SK-N-MC (cell line): ENCODE measurements at regions not wholly inside any gene's neighbourhood (a gene's known extent, or its start where the extent isn't known, plus 50 kb on each side); places are given as distances from the start of the nearest gene placed in this dataset.
"Not testable (repeated sequence)": the region's sequence is repeated elsewhere in the genome, so short reads cannot be mapped to it uniquely, and the experiment has no call there.

Source experiments
- DNase-seq: peaks from one replicate; pipeline ENCODE4 v3.0.0-alpha.2; 2011; ENCODE audit warnings: low read depth, low spot score
- H3K27ac ChIP-seq: fragments of 200-600 bp; sonication (generic); 2 replicates; pipeline ENCODE4 v1.5.1; 2016; ENCODE audit warnings: mixed run types
- H3K36me3 ChIP-seq: fragments of 200-600 bp; sonication (generic); 2 replicates; pipeline ENCODE4 v1.6.1; 2017; ENCODE audit warnings: antibody characterized with exemption, low read length, mixed read lengths; ENCODE audit not compliant: insufficient read depth
- H3K4me3 ChIP-seq: fragments of 200-600 bp; sonication (generic); 2 replicates; pipeline ENCODE4 v1.5.1; 2016
- H3K9ac ChIP-seq: fragments of 200-600 bp; sonication (generic); 2 replicates; pipeline ENCODE4 v1.8.0; 2017; ENCODE audit warnings: mixed run types, mixed read lengths; ENCODE audit not compliant: insufficient read length
- H3K9me3 ChIP-seq: fragments of 200-600 bp; sonication (generic); 2 replicates; pipeline ENCODE4 v1.6.1; 2017; ENCODE audit warnings: low read depth, mild to moderate bottlenecking, antibody characterized with exemption, low read length, moderate library complexity, mixed read lengths
- EZH2 ChIP-seq: fragments of 200-600 bp; sonication (generic); IDR thresholded peaks from one replicate; pipeline ENCODE4 v1.6.1; 2017; ENCODE audit warnings: antibody characterized with exemption
- FOXP2 ChIP-seq: optimal IDR thresholded peaks from 2 replicates; pipeline ENCODE3; 2011; ENCODE audit warnings: mild to moderate bottlenecking, moderate library complexity; ENCODE audit not compliant: insufficient read depth; ENCODE audit errors: extremely low read length, control extremely low read depth
- POLR2AphosphoS5 ChIP-seq: IDR thresholded peaks from 2 replicates; pipeline ENCODE4 v1.6.1; 2012; ENCODE audit warnings: mild to moderate bottlenecking, low read depth, low read length, borderline replicate concordance

DNA sequence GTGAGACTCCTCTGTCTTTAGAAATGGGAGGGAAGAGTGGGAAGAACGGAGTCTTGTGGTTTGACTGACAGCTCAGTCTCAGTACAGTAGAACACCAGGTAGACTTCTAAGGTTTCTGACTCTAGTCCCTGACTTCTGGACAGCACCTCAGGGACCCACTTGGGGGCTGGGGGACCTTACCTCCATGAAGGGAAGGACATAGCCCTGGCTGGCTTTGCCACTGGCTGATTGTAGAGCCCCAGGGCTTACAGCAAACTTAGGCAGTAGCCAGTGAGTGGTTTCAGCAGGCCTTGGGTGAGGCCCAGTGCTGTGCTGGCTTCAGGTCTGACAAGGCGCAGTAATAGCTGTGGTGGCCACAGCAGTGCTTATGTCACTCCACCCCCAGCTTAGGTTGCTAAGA, 290.0 kb upstream of the PRR16 start:
- DNase-seq: no peak
- H3K36me3 ChIP-seq: no peaks in the 10 kb centered on the region
- H3K4me3 ChIP-seq: no peak overlapping the region
- TF ChIP-seq EZH2: no peak
- no peak for TF ChIP-seq FOXP2
- no peak for TF ChIP-seq POLR2AphosphoS5
- no peaks in the 10 kb centered on the region for H3K9me3 ChIP-seq
- no peak overlapping the region for H3K27ac ChIP-seq
- no peak overlapping the region for H3K9ac ChIP-seq

DNA sequence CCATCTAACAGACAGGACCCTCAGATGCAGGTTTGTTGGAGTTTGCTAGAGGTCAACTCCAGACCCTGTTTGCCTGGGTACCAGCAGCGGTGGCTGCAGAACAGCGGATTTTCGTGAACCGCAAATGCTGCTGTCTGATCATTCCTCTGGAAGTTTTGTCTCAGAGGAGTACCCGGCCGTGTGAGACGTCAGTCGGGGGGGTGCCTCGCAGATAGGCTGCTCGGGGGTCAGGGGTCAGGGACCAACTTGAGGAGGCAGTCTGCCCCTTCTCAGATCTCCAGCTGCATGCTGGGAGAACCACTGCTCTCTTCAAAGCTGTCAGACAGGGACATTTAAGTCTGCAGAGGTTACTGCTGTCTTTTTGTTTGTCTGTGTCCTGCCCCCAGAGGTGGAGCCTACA, 282.9 kb upstream of the PRR16 start:
- H3K36me3 ChIP-seq, H3K4me3 ChIP-seq, DNase-seq, H3K9ac ChIP-seq, H3K9me3 ChIP-seq, H3K27ac ChIP-seq: not testable (repeated sequence)

DNA sequence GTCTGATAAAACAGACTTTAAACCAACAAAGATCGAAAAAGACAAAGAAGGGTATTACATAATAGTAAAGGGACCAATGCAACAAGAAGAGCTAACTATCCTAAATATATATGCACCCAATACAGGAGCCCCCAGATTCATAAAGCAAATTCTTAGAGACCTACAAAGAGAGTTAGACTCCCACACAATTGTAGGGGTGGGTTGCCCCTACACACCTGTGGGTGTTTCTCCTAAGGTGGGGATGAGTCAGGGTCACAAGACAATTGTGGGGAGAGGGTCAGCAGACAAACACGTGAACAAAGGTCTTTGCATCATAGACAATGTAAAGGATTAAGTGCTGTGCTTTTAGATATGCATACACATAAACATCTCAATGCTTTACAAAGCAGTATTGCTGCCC, 269.4 kb upstream of the PRR16 start:
- DNase-seq, H3K9me3 ChIP-seq, H3K27ac ChIP-seq, H3K4me3 ChIP-seq, H3K9ac ChIP-seq, H3K36me3 ChIP-seq: not testable (repeated sequence)

DNA sequence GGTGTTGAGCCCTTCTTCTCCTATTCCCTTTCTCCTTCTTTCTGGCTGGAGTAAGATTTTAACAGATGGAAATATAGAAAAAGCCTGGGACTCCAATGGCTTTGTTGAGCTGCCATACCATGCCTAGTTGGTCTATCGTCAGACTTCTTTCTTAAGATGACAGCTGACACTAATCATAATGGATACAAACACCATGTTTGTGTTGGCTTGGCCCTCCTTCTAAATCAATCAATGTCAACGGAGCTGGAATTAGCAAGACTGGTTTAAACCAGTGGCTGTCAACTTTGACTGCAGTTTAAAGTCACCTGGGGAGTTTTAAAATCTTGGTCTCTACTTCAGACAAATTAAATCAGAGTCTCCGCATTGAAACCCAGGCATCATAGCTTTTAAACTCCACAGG, 264.5 kb upstream of the PRR16 start:
- DNase-seq: no peak
- no peak overlapping the region for H3K9ac ChIP-seq
- no peak overlapping the region for H3K4me3 ChIP-seq
- TF ChIP-seq FOXP2 (no peak), EZH2 (no peak), POLR2AphosphoS5 (no peak)
- no peaks in the 10 kb centered on the region for H3K36me3 ChIP-seq
- H3K9me3 ChIP-seq: no peaks in the 10 kb centered on the region
- H3K27ac ChIP-seq: no peak overlapping the region

DNA sequence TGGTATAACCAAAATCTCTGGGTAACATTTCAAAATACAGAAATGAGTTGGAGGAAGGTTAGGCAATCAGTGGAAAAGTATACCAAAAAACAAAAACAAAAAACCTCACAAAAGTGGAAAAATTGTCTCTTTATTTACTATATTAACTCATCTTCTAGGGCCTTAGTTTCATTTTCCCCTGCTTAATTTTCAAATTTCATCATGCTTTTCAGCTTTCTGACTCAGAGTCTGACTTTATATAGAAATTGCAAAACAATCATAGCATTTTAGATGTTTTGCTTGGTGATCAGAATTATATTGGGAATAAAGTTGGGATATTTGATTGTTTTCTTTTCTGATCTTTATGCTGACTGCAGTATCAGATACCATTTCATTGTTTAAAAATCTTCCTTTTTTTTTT, 257.0 kb upstream of the PRR16 start:
- no peaks in the 10 kb centered on the region for H3K9me3 ChIP-seq
- no peaks in the 10 kb centered on the region for H3K36me3 ChIP-seq
- H3K27ac ChIP-seq: no peak overlapping the region
- TF ChIP-seq EZH2 (no peak), FOXP2 (no peak), POLR2AphosphoS5 (no peak)
- H3K9ac ChIP-seq: no peak overlapping the region
- no peak overlapping the region for H3K4me3 ChIP-seq
- DNase-seq: no peak

- no peaks in the 10 kb centered on the region for H3K36me3 ChIP-seq
- H3K9me3 ChIP-seq: no peaks in the 10 kb centered on the region
- H3K9ac ChIP-seq: no peak overlapping the region
- no peak for DNase-seq
- H3K27ac ChIP-seq: no peak overlapping the region
- no peak overlapping the region for H3K4me3 ChIP-seq
- no peak for TF ChIP-seq EZH2
- TF ChIP-seq FOXP2: no peak
- TF ChIP-seq POLR2AphosphoS5: no peak
These were observed 247.1 kb upstream of the PRR16 start for GRCh38 chr5:120217001-120217400.

DNA sequence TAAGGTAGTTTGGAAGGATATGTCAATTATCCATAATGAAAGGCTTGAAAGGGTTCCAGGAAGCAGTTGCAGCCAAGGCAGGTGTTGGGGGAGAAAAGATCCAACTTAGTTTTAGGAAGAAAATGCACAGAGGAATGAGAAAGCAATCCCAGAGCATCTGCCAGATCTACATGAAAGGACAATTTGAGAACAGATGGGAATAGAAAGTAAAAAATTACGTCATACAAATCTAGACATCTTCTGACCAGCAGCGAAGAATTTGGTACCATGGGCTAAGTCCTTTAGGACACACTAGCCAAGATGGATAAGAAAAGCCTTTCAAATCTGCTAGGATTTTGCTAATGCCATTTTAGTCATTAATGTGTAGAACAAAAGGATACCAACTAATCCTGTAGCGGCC, 244.1 kb upstream of the PRR16 start:
- DNase-seq: no peak
- Histone ChIP-seq H3K36me3 (no peaks in the 10 kb centered on the region), H3K9ac (no peak overlapping the region), H3K27ac (no peak overlapping the region), H3K4me3 (no peak overlapping the region), H3K9me3 (no peaks in the 10 kb centered on the region)
- TF ChIP-seq EZH2 (no peak), FOXP2 (no peak), POLR2AphosphoS5 (no peak)

DNA sequence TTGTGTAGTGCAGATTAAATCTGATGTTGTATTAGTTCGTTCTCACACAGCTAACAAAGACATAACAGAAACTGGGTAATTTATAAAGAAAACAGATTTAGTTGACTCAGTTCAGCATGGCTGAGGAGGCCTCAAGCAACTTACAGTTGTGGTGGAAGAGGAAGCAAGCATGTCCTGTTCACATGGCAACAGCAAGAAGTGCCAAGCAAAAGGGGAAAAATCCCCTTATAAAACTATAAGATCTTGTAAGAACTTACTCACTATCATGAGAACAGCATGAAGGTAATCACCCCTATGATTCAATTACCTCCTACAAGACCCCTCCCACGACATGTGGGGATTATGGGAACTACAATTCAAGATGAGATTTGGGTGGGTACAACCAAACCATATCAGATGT, 238.6 kb upstream of the PRR16 start:
- Histone ChIP-seq H3K4me3 (no peak overlapping the region), H3K36me3 (no peaks in the 10 kb centered on the region), H3K9me3 (no peaks in the 10 kb centered on the region), H3K9ac (no peak overlapping the region), H3K27ac (no peak overlapping the region)
- TF ChIP-seq EZH2 (no peak), FOXP2 (no peak), POLR2AphosphoS5 (no peak)
- no peak for DNase-seq

- TF ChIP-seq POLR2AphosphoS5 (no peak), EZH2 (no peak), FOXP2 (no peak)
- Histone ChIP-seq H3K9me3 (no peaks in the 10 kb centered on the region), H3K4me3 (no peak overlapping the region), H3K9ac (no peak overlapping the region), H3K36me3 (no peaks in the 10 kb centered on the region), H3K27ac (no peak overlapping the region)
- no peak for DNase-seq
These were observed 235.7 kb upstream of the PRR16 start for GRCh38 chr5:120228262-120229031.

- TF ChIP-seq FOXP2 (no peak), POLR2AphosphoS5 (no peak), EZH2 (no peak)
- DNase-seq: no peak
- H3K9ac ChIP-seq: no peak overlapping the region
- H3K27ac ChIP-seq: no peak overlapping the region
- H3K36me3 ChIP-seq: no peaks in the 10 kb centered on the region
- no peaks in the 10 kb centered on the region for H3K9me3 ChIP-seq
- no peak overlapping the region for H3K4me3 ChIP-seq
These were observed 235.1 kb upstream of the PRR16 start for GRCh38 chr5:120229036-120229435.
